ENCODE measurements at regions not wholly inside any gene's neighbourhood (a gene's known extent, or its start where the extent isn't known, plus 50 kb on each side); places are given as distances from the start of the nearest gene placed in this dataset.
"Not testable (repeated sequence)": the region's sequence is repeated elsewhere in the genome, so short reads cannot be mapped to it uniquely, and the experiment has no call there.

- no peak for DNase-seq (ENCODE audit: low read depth in 2 of 2)
Measured at GRCh38 chr12:131375261-131375971, 335.5 kb upstream of the SFSWAP start.

DNA sequence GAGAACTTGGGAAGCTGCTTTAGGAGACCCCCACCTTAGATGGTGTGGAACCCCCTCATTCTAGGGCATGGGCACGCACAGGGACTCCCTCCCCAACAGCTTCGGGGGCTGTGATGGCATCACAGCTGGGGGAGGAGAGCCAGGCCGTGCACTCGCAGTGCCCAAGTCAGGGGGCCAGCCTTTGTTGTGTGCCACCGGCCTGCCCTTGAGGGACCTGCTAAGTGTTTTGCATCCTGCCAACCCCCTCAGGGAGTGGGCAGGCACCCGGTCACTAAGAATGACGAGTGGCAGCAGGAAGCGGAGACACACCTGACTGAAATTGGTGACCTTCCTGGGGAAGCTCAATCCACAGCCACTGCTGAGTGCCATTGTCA lies 334.9 kb upstream of the SFSWAP start:
- DNase-seq (ENCODE audit: low read depth in 2 of 2) = no peak

- DNase-seq (ENCODE audit: low read depth in 2 of 2) = no peak
Measured at GRCh38 chr12:131378176-131378842, 332.6 kb upstream of the SFSWAP start.

DNA sequence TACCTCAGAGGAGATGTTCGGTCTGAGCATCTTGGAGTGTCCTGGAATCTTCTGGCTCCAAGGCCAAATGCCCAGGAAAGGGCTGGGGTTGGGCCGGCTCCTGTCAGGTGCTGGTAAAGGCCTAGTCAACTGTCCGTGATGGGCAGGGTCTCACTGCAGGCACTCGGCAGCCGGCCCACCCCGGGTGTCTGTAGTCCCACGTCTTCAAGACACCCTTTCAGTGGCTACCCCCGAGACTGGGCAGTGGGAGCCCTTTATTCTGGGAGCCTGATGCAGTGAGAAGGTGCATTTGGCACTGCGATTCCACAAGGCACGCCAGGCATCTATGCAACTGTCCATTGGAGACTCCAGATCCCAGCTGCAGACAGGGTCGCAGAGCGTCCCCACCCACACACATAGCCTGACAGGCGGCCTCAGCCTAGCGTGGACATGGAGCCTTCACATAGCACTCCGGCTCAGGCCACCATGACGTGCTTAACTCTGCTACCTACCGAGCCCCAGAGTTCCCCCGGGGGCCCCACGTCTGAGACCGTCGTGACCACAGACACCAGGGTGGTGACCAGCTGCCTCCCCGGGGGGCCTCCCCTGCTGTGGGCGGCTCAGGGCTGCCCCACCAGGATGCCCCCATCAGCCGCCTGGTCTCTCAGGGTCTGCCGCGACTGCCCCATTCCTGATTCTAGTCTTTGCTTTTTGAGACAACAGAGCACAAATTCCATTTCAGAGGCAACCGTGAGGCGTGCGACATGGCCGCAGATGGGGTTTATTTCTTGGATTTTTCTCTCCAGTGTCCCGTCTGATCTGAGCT lies 331.8 kb upstream of the SFSWAP start:
- no peak for DNase-seq (ENCODE audit: low read depth in 2 of 2)

GRCh38 chr12:131379738-131380137 lies 331.2 kb upstream of the SFSWAP start:
- DNase-seq (ENCODE audit: low read depth in 2 of 2) = no peak

DNA sequence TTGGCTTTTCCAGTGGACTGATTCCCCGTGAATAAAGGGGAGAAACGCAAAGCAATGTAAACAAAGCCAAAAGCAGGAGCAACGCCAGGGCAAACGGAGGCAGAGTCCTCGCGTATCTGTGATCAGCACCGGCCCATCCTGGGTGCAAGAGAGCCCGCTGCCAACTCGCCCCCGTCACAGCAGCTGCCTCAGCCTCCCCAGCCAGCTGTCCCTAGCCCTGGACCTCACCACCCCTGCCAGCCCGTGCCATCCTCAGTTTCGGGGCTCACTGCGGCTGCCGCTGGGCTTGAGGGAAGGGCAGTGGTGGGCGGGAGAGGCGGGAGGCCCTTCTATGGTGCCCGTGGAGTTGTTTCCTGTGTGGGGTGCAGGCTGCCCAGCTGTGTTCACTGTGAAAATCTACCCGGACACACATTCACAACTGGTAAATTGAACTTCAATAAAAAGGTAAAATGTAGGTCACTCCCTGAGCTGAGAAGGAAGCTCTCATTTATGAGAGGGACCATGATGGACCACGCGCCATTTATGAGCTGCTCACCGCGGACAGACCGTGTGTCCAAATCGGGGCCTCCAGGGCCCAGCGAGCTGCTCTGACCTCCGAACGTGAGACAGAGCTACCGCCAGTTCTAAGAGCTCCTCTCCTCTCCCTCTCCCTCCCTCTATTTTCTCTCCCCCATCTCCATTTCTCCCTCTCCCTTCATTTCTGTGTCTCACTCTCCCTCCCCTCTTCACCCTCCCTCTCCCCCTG lies 330.5 kb upstream of the SFSWAP start:
- no peak for DNase-seq (ENCODE audit: low read depth in 2 of 2)

- DNase-seq (ENCODE audit: low read depth in 2 of 2) = no peak
Measured at GRCh38 chr12:131380965-131381705, 329.8 kb upstream of the SFSWAP start.

DNA sequence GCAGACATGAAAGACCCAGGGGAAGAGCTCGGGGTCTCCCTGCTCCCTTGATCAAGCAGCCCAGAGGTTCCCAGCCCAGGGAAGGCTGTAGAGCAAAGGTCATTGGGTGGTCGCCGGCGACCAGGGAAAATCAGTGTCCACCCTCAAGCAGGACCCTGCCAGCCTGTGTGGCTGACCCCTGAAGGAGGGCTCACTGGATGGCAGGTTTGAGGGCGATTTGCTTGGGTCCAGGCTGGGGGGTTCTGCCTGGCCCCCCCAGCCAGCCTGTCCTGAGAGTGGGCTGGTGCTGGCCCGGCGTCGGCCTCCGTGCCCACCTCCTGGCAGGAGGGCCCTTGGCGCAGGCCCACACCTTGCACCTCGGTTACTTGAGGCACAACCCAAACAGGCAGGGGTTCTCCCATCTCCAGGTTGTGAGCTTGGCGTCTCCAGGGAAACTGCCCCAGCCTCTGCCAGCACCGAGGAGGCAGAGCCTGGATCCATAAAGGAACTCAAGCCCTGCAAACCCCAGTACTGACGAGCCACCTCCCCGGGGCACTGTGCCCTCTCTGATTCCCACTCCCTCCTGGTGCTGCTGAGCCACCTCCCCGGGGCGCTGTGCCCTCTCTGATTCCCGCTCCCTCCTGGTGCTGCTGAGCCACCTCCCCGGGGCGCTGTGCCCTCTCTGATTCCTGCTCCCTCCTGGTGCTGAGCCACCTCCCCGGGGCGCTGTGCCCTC lies 329.0 kb upstream of the SFSWAP start:
- DNase-seq (ENCODE audit: low read depth in 2 of 2) = no peak

DNA sequence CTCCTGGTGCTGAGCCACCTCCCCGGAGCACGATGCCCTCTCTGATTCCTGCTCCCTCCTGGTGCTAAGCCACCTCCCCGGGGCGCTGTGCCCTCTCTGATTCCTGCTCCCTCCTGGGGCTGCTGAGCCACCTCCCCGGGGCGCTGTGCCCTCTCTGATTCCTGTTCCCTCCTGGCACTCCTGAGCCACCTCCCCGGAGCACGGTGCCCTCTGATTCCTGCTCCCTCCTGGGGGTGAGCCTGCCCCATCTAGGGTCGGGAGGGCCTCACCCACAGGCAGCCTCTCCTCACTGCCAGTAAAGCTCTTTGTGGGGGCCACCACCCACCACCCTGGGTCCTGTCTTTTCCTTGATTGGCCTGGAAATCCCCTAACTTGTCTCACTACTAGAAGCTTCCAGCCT lies 327.6 kb upstream of the SFSWAP start:
- no peak for DNase-seq (ENCODE audit: low read depth in 2 of 2)

DNA sequence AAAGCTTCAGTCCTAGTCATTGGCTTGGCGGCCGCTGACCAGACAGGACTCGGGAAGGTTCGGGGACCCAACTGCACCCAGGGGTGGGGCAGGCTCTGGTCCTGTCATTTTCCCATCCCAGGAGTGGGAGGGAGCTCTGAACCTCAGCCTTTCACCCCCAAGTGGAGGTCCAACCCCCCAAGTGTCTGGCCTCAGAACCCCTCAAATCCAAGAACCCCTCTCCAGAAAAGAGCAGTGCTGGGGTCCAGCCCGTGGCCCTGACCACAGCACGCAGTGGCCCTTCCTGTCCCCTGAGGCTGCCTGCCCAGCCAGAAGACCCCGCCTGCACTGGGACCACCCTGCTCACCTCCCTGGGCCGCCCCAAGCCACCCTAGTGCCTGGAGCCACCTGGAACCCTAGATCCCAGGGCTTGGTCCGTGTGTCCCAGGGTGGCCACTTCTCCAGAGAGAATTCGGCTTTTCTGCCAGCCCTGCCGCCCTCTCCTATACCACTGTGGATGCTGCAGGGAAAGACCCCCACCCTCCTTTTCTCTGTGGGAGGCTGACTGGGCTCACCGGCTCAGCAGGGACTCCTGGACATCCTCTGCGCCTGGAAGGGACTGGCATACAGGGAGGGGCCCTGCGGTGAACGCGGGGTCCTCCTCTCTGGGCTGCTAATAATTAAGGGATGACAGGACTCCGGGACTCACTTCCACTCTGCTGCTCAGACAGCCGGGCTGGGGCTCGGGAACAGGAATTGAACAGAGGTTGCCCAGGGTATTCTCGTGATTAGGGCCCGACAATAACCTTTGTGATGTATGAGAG lies 326.9 kb upstream of the SFSWAP start:
- DNase-seq (ENCODE audit: low read depth in 2 of 2) = no peak

GRCh38 chr12:131384544-131384855 lies 326.4 kb upstream of the SFSWAP start:
- no peak for DNase-seq (ENCODE audit: low read depth in 2 of 2)

DNA sequence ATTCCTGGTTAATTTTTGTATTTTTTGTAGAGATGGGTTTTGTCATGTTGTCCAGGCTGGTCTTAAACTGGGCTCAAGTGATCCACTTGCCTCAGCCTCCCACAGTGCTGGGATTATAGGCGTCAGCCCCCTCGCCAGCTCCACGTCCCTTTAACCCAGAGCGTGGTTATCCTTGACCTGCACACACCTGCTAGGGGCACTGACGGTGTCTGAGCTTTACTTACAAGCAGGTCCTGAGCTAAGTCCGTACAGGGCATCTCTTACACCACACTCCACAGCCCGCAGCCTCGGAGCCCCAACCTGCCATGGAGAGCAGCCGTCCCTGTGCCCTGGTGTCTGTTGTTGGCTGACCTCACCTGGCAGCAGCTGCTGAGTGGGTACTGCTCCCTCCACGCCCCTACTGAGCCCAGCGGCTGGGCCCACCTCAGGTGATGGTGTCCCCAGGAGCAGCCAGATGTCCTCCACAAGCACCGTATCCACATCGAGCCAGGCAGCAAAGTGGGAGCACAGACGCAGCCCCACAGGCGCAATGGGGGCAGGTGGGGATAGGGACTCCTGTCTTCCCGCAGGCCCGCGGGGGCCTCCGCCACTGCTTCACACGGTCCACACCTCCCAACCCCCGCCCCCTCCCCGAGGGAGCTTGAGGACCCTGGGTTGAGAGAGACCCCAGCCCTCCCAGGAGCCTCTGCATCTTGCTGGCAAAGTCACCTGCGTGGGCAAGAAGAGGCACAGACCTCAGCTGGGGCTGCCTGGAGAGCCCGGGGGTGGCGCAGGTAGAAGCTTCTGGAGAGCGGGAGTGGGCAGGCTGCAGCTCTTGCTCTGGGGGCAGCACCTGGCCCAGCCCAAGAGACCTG lies 325.4 kb upstream of the SFSWAP start:
- no peak for DNase-seq (ENCODE audit: low read depth in 2 of 2)

DNA sequence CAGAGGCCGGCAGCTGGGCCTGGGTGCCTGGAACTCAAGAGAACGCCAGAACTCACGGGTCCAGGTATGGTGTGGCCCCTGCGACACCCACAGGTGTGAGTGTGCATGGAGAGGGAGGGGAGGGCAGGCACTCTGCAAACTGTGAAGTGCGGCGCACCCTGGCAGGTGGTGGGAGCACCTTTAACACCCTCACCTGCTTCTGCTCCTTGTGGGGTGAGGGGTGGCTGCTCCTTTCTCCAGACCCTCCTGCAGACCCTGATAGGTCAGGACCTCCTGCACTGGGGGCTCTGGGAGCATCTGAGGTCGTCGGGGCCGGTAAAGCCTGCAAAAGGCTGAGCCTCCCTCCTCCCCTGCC lies 324.7 kb upstream of the SFSWAP start:
- no peak for DNase-seq (ENCODE audit: low read depth in 2 of 2)

GRCh38 chr12:131386781-131387180 lies 324.1 kb upstream of the SFSWAP start:
- DNase-seq (ENCODE audit: low read depth in 2 of 2) = no peak

DNA sequence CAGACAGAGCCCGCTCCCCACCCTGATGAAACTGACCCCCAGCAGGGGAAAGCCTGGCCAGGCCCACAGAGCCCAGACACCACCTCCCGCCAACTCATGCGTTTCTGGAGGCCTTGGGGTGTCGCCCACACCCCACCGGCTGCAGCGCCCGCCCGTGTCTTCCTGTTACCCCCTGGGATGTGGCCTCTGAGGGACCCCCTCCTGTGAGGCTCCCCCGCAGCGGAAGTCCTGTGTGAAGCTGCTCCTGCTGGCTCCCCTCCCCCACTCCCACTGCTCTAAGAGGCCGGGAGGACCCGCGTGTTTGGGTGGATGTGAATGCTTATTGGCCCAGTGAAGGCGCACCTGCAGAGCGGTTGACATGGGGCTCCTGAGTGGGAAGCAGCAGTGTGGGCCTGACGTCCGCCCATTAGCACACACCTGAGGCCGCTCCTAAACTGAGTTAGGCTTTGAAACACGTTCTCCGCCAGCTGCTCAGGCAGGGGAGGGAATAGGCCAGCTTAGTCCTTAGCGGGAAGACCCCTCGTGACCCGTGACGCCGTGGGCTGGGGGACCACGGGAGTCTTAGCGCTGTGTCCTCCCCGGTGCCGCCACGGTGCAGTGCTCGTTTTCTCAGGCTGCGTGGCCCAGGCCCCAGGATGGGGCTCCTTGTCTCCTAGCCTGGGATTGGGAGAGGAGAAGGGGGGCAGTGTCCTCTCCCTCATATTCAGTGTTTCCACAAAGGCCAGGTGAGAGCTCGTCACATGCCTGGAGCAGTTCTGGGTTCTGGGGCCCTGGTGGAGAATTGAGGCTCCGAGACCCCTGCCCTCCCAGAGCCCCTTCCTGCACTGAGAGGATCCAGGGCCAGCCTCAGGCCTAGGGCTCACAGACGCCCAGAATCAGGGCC lies 323.4 kb upstream of the SFSWAP start:
- no peak for DNase-seq (ENCODE audit: low read depth in 2 of 2)

GRCh38 chr12:131388164-131389053 lies 322.5 kb upstream of the SFSWAP start:
- DNase-seq (ENCODE audit: low read depth in 2 of 2) = not testable (repeated sequence)
